Smooth muscle cell (in vitro differentiated cells): ENCODE measurements at regions not wholly inside any gene's neighbourhood (a gene's known extent, or its start where the extent isn't known, plus 50 kb on each side); places are given as distances from the start of the nearest gene placed in this dataset.

Source experiments
- DNase-seq: peaks from one replicate; lab custom pipeline; 2025; ENCODE audit not compliant: unreplicated experiment; lab: John Stamatoyannopoulos, UW
- H2AFZ ChIP-seq: fragments of 200-600 bp; sonication (generic); 2 replicates; pipeline ENCODE4 v1.6.0; 2016; ENCODE audit warnings: antibody characterized with exemption, low read depth, mild to moderate bottlenecking
- H3F3A ChIP-seq: fragments of 200-600 bp; sonication (generic); 2 replicates; pipeline ENCODE4 v1.6.0; 2017; ENCODE audit warnings: antibody characterized with exemption, low read depth
- H3K27ac ChIP-seq: fragments of 200-600 bp; sonication (generic); 2 replicates; pipeline ENCODE4 v1.5.1; 2016; ENCODE audit warnings: low read depth, mild to moderate bottlenecking
- H3K27me3 ChIP-seq: fragments of 200-600 bp; sonication (generic); 2 replicates; pipeline ENCODE4 v1.6.1; 2016; ENCODE audit warnings: low read depth, mild to moderate bottlenecking
- H3K36me3 ChIP-seq: fragments of 200-600 bp; sonication (generic); 2 replicates; pipeline ENCODE4 v1.5.1; 2016; ENCODE audit warnings: low read depth
- H3K4me1 ChIP-seq: fragments of 200-600 bp; sonication (generic); 2 replicates; pipeline ENCODE4 v1.5.1; 2016; ENCODE audit warnings: low read depth
- H3K4me2 ChIP-seq: fragments of 200-600 bp; sonication (generic); 2 replicates; pipeline ENCODE4 v1.6.0; 2016; ENCODE audit warnings: mild to moderate bottlenecking
- H3K4me3 ChIP-seq: fragments of 200-600 bp; sonication (generic); 2 replicates; pipeline ENCODE4 v1.5.1; 2016; ENCODE audit warnings: mild to moderate bottlenecking
- H3K79me2 ChIP-seq: fragments of 200-600 bp; sonication (generic); 2 replicates; pipeline ENCODE4 v1.6.0; 2016; ENCODE audit warnings: low read depth, mild to moderate bottlenecking
- H3K9ac ChIP-seq: fragments of 200-600 bp; sonication (generic); 2 replicates; pipeline ENCODE4 v1.6.0; 2016; ENCODE audit warnings: low read depth
- H3K9me3 ChIP-seq: fragments of 200-600 bp; sonication (generic); replicated peaks from 2 replicates; pipeline ENCODE4 v1.5.1; 2016; ENCODE audit warnings: low read depth
- H4K20me1 ChIP-seq: fragments of 200-600 bp; sonication (generic); 2 replicates; pipeline ENCODE4 v1.6.0; 2016; ENCODE audit warnings: low read depth
- WGBS: methylation state at CpG from one replicate; pipeline ENCODE4 v1.1.7; 2016; ENCODE audit warnings: low lambda C conversion rate; 5-methylcytosine and 5-hydroxymethylcytosine counted together
- TF ChIP-seq, protein P1 (sequence below): fragments of 200-600 bp; sonication (generic); IDR thresholded peaks from 2 replicates; pipeline ENCODE4 v1.5.1; 2017; ENCODE audit warnings: borderline replicate concordance, mild to moderate bottlenecking, antibody characterized with exemption; ENCODE audit not compliant: insufficient read depth, poor library complexity, severe bottlenecking

DNA sequence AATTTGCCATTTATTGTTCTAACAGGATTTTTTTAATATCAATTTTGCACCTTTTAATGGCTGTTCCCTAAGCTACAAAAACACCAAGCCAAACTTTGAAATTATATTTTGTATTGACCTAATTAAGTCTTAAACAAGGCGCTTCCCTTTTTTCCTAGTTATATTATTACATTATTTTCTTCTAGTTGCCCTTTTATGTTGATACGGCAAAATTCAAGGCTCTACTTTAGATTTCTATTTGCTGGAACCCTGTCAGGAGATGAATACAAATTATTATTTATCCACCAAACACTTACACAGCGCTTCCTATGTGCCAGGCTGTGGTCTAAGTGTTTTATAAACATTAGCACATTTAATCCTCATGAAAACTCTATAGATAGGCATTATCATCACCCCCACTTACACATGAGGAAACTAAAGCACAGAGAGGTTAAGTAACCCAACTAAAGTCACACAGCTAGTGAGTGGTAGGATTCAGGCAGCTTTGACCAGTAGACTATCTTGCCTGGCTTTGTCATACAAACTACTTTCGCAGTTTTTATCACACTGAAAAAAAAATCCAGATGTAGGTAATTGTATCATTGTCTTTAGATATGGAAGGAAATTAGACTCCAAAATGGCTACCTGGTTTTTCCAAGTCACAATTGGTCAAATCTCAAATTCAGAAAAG lies 456.5 kb downstream of the STK39 start:
- Histone ChIP-seq H3K36me3 (no peaks in the 10 kb centered on the region), H2AFZ (no peak overlapping the region), H3K9ac (no peak overlapping the region), H3K4me2 (no peak overlapping the region), H3F3A (no peaks in the 10 kb centered on the region), H3K9me3 (no peaks in the 10 kb centered on the region), H4K20me1 (no peaks in the 10 kb centered on the region), H3K4me1 (peaks cover under 1% of the 10 kb centered on the region), H3K27ac (no peak overlapping the region), H3K79me2 (no peaks in the 10 kb centered on the region), H3K27me3 (no peaks in the 10 kb centered on the region), H3K4me3 (no peak overlapping the region)
- TF ChIP-seq, protein P1, sequence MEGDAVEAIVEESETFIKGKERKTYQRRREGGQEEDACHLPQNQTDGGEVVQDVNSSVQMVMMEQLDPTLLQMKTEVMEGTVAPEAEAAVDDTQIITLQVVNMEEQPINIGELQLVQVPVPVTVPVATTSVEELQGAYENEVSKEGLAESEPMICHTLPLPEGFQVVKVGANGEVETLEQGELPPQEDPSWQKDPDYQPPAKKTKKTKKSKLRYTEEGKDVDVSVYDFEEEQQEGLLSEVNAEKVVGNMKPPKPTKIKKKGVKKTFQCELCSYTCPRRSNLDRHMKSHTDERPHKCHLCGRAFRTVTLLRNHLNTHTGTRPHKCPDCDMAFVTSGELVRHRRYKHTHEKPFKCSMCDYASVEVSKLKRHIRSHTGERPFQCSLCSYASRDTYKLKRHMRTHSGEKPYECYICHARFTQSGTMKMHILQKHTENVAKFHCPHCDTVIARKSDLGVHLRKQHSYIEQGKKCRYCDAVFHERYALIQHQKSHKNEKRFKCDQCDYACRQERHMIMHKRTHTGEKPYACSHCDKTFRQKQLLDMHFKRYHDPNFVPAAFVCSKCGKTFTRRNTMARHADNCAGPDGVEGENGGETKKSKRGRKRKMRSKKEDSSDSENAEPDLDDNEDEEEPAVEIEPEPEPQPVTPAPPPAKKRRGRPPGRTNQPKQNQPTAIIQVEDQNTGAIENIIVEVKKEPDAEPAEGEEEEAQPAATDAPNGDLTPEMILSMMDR: no peak
- no peak for DNase-seq
- WGBS: 96% methylated on average over 4 of the region's 4 CpGs

DNA sequence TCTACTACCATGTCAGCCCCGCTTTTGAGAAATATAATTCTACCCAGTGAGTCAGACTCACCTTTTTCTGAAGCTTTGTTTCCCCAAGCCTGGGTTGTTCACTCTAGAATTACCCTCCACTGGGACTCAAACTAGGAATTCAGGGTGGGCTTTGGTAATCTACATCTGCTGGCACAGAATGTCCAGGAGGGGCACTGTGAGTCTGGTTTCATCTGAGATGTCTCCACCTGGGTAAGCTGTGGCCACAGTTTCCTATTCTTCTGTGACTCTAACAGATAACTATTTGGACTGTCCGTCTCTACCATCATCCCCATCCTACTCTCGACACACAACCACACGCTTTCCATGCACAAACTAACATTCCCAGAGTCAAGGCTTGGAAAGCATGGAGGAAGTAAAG lies 457.2 kb downstream of the STK39 start:
- Histone ChIP-seq H3K27me3 (no peaks in the 10 kb centered on the region), H3K79me2 (no peaks in the 10 kb centered on the region), H3K4me3 (no peak overlapping the region), H3K9me3 (no peaks in the 10 kb centered on the region), H3K36me3 (no peaks in the 10 kb centered on the region), H3K9ac (no peak overlapping the region), H2AFZ (no peak overlapping the region), H4K20me1 (no peaks in the 10 kb centered on the region), H3F3A (no peaks in the 10 kb centered on the region), H3K27ac (no peak overlapping the region), H3K4me1 (peaks cover 8% of the 10 kb centered on the region), H3K4me2 (no peak overlapping the region)
- DNase-seq: no peak
- TF ChIP-seq, protein P1: no peak
- WGBS: 95% methylated on average over 4 of the region's 4 CpGs

DNA sequence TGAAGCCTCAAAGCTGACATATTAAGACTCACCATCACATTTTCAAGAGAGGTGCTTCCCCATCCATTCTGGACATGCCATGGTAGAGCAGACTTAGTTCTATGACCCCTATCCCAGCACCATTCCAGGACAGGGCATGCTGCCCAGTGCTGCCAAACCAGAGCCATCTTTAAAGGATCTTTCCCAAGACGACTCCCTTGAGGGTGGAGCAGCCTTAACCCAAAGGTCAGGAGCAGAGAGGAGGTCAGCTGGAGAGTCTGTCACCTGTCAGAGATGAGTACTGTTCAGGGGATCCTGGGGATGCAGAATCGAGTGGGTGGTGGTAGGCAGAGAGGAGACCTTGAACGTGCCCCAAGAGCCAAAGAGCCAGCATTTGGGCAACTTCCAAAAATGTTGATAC lies 459.8 kb downstream of the STK39 start:
- no peak overlapping the region for H3K27ac ChIP-seq
- H4K20me1 ChIP-seq: no peaks in the 10 kb centered on the region
- peaks cover 17% of the 10 kb centered on the region for H3K4me1 ChIP-seq
- DNase-seq: no peak
- no peak overlapping the region for H3K9ac ChIP-seq
- H3K36me3 ChIP-seq: no peaks in the 10 kb centered on the region
- no peak overlapping the region for H3K4me2 ChIP-seq
- no peak overlapping the region for H3K4me3 ChIP-seq
- 88% methylated on average over 3 of the region's 3 CpGs for WGBS
- no peak overlapping the region for H2AFZ ChIP-seq
- H3K27me3 ChIP-seq: no peaks in the 10 kb centered on the region
- no peaks in the 10 kb centered on the region for H3K79me2 ChIP-seq
- H3F3A ChIP-seq: no peaks in the 10 kb centered on the region
- H3K9me3 ChIP-seq: no peaks in the 10 kb centered on the region
- TF ChIP-seq, protein P1: no peak

DNA sequence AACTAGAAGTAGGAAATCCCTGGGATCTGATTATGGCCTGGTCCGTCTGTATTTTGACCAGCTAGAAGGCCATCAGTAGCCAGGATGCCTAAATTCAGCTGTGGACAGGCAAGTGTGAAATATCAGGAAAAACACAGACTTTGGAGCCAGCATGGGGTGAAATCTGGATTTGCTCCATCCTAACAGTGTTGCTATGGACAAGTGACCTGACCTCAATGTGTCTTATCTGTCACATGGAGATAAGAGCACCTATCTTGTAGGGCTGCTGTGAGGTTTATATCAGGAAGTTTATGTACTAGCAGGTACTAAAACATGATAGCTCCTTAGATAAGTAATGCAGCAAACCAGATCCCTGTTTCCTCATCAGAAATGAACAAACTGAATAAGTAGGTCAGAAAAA lies 460.4 kb downstream of the STK39 start:
- Histone ChIP-seq H3K27me3 (no peaks in the 10 kb centered on the region), H4K20me1 (no peaks in the 10 kb centered on the region), H3K27ac (no peak overlapping the region), H3K79me2 (no peaks in the 10 kb centered on the region), H3K36me3 (no peaks in the 10 kb centered on the region), H3K4me1 (peaks cover 17% of the 10 kb centered on the region), H3K9me3 (no peaks in the 10 kb centered on the region), H2AFZ (no peak overlapping the region), H3K4me3 (no peak overlapping the region), H3K9ac (no peak overlapping the region), H3F3A (no peaks in the 10 kb centered on the region), H3K4me2 (no peak overlapping the region)
- TF ChIP-seq, protein P1: no peak
- 74% methylated on average over 1 of the region's 1 CpG for WGBS
- DNase-seq: no peak
